ENCODE measurements at regions not wholly inside any gene's neighbourhood (a gene's known extent, or its start where the extent isn't known, plus 50 kb on each side); places are given as distances from the start of the nearest gene placed in this dataset.
A peak's percentile ranks its signal among the peaks of the same experiment; 100 is the strongest.

- Mint-ChIP-seq H3K27me3 (ENCODE audit: insufficient read depth) (no peaks in the 10 kb centered on the region; the same call in 1 of the 2 replicates), H3K9me3 (peaks cover 18% of the 10 kb centered on the region; the same call in 1 of the 2 replicates), H3K27ac (no peak overlapping the region), H3K4me3 (no peak overlapping the region), H3K36me3 (ENCODE audit: low read depth) (peaks cover 15% of the 10 kb centered on the region), H3K4me1 (ENCODE audit: low read depth) (no peaks in the 10 kb centered on the region)
- TF ChIP-seq, protein P1, sequence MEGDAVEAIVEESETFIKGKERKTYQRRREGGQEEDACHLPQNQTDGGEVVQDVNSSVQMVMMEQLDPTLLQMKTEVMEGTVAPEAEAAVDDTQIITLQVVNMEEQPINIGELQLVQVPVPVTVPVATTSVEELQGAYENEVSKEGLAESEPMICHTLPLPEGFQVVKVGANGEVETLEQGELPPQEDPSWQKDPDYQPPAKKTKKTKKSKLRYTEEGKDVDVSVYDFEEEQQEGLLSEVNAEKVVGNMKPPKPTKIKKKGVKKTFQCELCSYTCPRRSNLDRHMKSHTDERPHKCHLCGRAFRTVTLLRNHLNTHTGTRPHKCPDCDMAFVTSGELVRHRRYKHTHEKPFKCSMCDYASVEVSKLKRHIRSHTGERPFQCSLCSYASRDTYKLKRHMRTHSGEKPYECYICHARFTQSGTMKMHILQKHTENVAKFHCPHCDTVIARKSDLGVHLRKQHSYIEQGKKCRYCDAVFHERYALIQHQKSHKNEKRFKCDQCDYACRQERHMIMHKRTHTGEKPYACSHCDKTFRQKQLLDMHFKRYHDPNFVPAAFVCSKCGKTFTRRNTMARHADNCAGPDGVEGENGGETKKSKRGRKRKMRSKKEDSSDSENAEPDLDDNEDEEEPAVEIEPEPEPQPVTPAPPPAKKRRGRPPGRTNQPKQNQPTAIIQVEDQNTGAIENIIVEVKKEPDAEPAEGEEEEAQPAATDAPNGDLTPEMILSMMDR (IDR thresholded peaks at IDR 0.05), result no peak; the same call in 1 of the 2 replicates
- no peak for DNase-seq
Observed at GRCh38 chr13:33464345-33464744, 178.8 kb upstream of the STARD13 start.

DNA sequence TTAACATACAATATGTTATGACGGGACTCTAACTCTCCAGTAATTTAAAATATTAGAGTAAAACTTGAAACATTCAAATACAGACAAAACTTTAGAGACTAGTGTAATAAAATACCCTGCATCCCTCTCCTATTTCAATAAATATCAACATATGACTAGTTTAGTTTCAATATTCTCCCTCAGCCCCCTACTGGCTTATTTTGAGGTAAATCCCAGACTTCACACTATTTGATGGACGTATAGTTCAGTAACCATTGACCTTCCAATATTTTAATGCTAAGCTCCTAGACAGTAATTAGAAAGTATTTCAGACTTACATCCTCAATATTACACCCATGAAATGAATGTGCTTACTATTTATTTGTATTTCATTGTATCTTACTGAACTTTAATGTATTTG is 180.7 kb upstream of the STARD13 start:
- Mint-ChIP-seq H3K4me1 (ENCODE audit: low read depth) (peaks cover 9% of the 10 kb centered on the region), H3K27me3 (ENCODE audit: insufficient read depth) (no peaks in the 10 kb centered on the region; the same call in none of the 2 replicates), H3K36me3 (ENCODE audit: low read depth) (no peaks in the 10 kb centered on the region), H3K4me3 (no peak overlapping the region), H3K9me3 (peaks cover 5% of the 10 kb centered on the region; the same call in 1 of the 2 replicates), H3K27ac (no peak overlapping the region)
- TF ChIP-seq, protein P1 (IDR thresholded peaks at IDR 0.05), result peak; percentile 34; the same call in 1 of the 2 replicates
- no peak for DNase-seq

GRCh38 chr13:33467556-33467955 is 182.0 kb upstream of the STARD13 start:
- DNase-seq, result no peak

DNA sequence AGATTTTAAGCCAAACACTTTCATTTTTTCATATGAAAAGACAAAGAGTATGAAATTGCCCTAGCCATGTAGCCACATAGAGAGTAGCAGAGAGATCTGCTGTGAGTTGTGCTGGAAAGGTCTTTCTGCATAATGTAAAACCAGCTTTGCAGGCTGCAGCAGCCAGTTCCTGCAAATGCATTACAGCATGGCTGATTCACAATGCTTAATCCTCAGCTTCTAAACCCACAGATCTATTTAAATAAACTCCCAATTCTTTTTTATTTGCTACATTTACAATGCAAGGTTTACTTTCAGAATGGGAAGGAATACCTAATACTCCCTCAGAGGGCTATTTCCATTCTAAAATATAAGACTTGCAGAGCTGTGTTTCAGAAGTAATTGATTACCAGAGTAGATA is 185.6 kb upstream of the STARD13 start:
- H3K27ac Mint-ChIP-seq, result no peak overlapping the region
- peaks cover 10% of the 10 kb centered on the region for H3K9me3 Mint-ChIP-seq
- no peak for DNase-seq
- peaks cover 16% of the 10 kb centered on the region for H3K4me1 Mint-ChIP-seq (ENCODE audit: low read depth)
- TF ChIP-seq, protein P1 (IDR thresholded peaks at IDR 0.05), result no peak
- no peaks in the 10 kb centered on the region; the same call in 1 of the 2 replicates for H3K27me3 Mint-ChIP-seq (ENCODE audit: insufficient read depth)
- no peak overlapping the region for H3K4me3 Mint-ChIP-seq
- 0 out of 2 replicates have a peak, but pooled peaks cover under 1% of the 10 kb centered on the region for H3K36me3 Mint-ChIP-seq (ENCODE audit: low read depth)

More at GRCh38 chr13:33467556-33467955, 182.0 kb upstream of the STARD13 start:
- H3K27me3 Mint-ChIP-seq (ENCODE audit: insufficient read depth), result no peaks in the 10 kb centered on the region; the same call in none of the 2 replicates
- H3K36me3 Mint-ChIP-seq (ENCODE audit: low read depth), result no peaks in the 10 kb centered on the region
- H3K27ac Mint-ChIP-seq, result no peak overlapping the region
- H3K4me1 Mint-ChIP-seq (ENCODE audit: low read depth), result peaks cover 15% of the 10 kb centered on the region
- TF ChIP-seq, protein P1 (IDR thresholded peaks at IDR 0.05), result no peak
- no peak overlapping the region for H3K4me3 Mint-ChIP-seq
- H3K9me3 Mint-ChIP-seq, result peaks cover 5% of the 10 kb centered on the region; the same call in 1 of the 2 replicates

DNA sequence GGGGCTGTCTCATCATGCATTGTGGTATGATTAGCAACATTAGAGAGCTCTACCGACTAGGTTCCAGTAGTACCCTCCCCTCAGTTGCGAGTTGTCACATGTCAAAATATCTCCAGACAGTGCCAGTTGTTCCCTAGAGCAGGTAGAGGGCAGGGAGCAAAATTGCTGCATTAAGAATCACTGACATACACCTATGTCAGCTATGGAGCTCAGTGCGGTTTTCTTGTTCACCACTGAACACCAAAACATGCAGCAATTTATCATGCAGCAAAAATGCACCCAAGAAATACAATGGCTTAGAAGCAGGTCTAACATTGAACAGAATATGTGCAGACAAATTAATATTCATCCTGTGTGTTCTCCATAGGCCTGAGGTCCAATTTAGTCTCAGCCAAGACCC is 186.9 kb upstream of the STARD13 start:
- Mint-ChIP-seq H3K9me3 (peaks cover 17% of the 10 kb centered on the region), H3K36me3 (ENCODE audit: low read depth) (peaks cover 10% of the 10 kb centered on the region), H3K27me3 (ENCODE audit: insufficient read depth) (no peaks in the 10 kb centered on the region; the same call in 1 of the 2 replicates), H3K4me1 (ENCODE audit: low read depth) (peaks cover 16% of the 10 kb centered on the region), H3K4me3 (no peak overlapping the region), H3K27ac (no peak overlapping the region)
- TF ChIP-seq, protein P1 (IDR thresholded peaks at IDR 0.05), result no peak
- no peak for DNase-seq
